Motor neuron (in vitro differentiated cells): ENCODE measurements at regions not wholly inside any gene's neighbourhood (a gene's known extent, or its start where the extent isn't known, plus 50 kb on each side); places are given as distances from the start of the nearest gene placed in this dataset.
"Not testable (repeated sequence)": the region's sequence is repeated elsewhere in the genome, so short reads cannot be mapped to it uniquely, and the experiment has no call there.

Source experiments
- ATAC-seq, 8 experiments: fragments of 200-7000 bp; cut with Tn5 transposase; replicated peaks in 6 of 8; 2 replicates each; pipeline ENCODE4 v1.8.0; 2021; ENCODE audit warnings: mild to moderate bottlenecking in 8 of 8, moderate library complexity in 8 of 8
- H3K27ac ChIP-seq, 2 donors: fragments of 250-450 bp; sonication (Bioruptor Pico); 2 replicates each; pipeline ENCODE4 v1.9.0; 2021; ENCODE audit warnings: antibody characterized with exemption in 2 of 2, mild to moderate bottlenecking in 2 of 2, moderate library complexity in 1 of 2
- H3K4me1 ChIP-seq, 2 donors: fragments of 250-450 bp; sonication (Bioruptor Pico); replicated peaks in 1 of 2; 2 replicates each; pipeline ENCODE4 v1.6.1; 2021; ENCODE audit warnings: antibody characterized with exemption in 2 of 2, mild to moderate bottlenecking in 2 of 2, moderate library complexity in 1 of 2
- H3K4me3 ChIP-seq, 5 donors: fragments of 250-450 bp; sonication (Bioruptor Pico); 2 replicates each; pipeline ENCODE4 v1.9.0; 2021; ENCODE audit warnings: antibody characterized with exemption in 5 of 5, mild to moderate bottlenecking in 5 of 5, moderate library complexity in 4 of 5
- WGBS, 10 experiments: fragments of 450-650 bp; shearing (Covaris generic); methylation state at CpG; one replicate each; pipeline ENCODE4 v1.0.0; 2022; 5-methylcytosine and 5-hydroxymethylcytosine counted together
- in situ Hi-C, 9 experiments: fragments of 400-800 bp; cut with MboI; loops; one replicate each; pipeline ENCODE4 v1.15.0; 2021; ENCODE audit warnings: low sequenced_read_pairs in 9 of 9, low pct_unique_long_range_greater_than_20kb in 2 of 9; ENCODE audit not compliant: unreplicated experiment in 9 of 9

GRCh38 chr13:34722922-34723321, 219.1 kb upstream of the NBEA start:
- no peak overlapping the region for H3K4me3 ChIP-seq
- ATAC-seq = no peak
- H3K27ac ChIP-seq = no peak overlapping the region
- in situ Hi-C loops = no loop called here
- peaks cover 4 to 10% of the 10 kb centered on the region in 2 donors for H3K4me1 ChIP-seq

DNA sequence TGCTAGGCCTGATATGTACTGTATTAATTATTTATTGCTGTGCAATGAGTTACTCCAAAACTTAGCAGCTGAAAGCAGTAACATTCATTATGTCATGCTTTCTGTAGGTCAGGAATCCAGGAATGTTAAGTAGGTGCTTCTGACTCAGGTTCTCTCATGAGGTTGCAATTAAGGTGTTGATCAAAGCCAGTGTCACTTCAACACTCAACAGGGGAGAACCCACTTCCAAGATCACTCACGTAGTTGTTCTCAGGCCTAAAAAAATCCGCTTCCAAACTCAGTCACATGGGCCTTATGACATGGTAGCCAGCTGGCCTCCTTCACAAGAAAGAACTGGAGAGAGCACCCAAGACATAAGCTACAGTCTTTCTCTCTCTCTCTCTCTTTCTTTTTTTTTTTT, 211.1 kb upstream of the NBEA start:
- no peak for ATAC-seq
- 60 to 100% (median 83%) methylated on average over 1 of the region's 2 CpGs; no CpG with 5 or more reads in 6 of the 10 experiments for WGBS, 10 experiments
- H3K27ac ChIP-seq = no peak overlapping the region
- peaks cover 5 to 13% of the 10 kb centered on the region in 2 donors for H3K4me1 ChIP-seq
- H3K4me3 ChIP-seq = no peak overlapping the region
- in situ Hi-C loops = no loop called here

GRCh38 chr13:34731486-34731885, 210.6 kb upstream of the NBEA start:
- WGBS, 10 experiments = 51 to 95% (median 77%) methylated on average over 1 to 3 of the region's 4 CpGs; no CpG with 5 or more reads in 4 of the 10 experiments
- in situ Hi-C loops = no loop called here
- Histone ChIP-seq H3K4me1 (peaks cover 5 to 13% of the 10 kb centered on the region in 2 donors), H3K4me3 (no peak overlapping the region), H3K27ac (no peak overlapping the region)
- no peak for ATAC-seq

- peak in 5 of 8 experiments; percentile 16 to 61 (median 49) for ATAC-seq
- Histone ChIP-seq H3K27ac (no peak overlapping the region), H3K4me1 (peaks cover 15 to 22% of the 10 kb centered on the region in 2 donors), H3K4me3 (no peak overlapping the region)
- WGBS, 10 experiments = 0 to 49% (median 27%) methylated on average over 2 to 3 of the region's 3 CpGs; no CpG with 5 or more reads in 1 of the 10 experiments
- in situ Hi-C loops = no loop called here
Observed at GRCh38 chr13:34733721-34734120, 208.3 kb upstream of the NBEA start.

- Histone ChIP-seq H3K4me3 (no peak overlapping the region), H3K4me1 (peaks cover 15 to 22% of the 10 kb centered on the region in 2 donors), H3K27ac (no peak overlapping the region)
- 60 to 100% (median 90%) methylated on average over 1 of the region's 2 CpGs; no CpG with 5 or more reads in 6 of the 10 experiments for WGBS, 10 experiments
- ATAC-seq = no peak
- in situ Hi-C loops = no loop called here
Observed at GRCh38 chr13:34734932-34735331, 207.1 kb upstream of the NBEA start.

DNA sequence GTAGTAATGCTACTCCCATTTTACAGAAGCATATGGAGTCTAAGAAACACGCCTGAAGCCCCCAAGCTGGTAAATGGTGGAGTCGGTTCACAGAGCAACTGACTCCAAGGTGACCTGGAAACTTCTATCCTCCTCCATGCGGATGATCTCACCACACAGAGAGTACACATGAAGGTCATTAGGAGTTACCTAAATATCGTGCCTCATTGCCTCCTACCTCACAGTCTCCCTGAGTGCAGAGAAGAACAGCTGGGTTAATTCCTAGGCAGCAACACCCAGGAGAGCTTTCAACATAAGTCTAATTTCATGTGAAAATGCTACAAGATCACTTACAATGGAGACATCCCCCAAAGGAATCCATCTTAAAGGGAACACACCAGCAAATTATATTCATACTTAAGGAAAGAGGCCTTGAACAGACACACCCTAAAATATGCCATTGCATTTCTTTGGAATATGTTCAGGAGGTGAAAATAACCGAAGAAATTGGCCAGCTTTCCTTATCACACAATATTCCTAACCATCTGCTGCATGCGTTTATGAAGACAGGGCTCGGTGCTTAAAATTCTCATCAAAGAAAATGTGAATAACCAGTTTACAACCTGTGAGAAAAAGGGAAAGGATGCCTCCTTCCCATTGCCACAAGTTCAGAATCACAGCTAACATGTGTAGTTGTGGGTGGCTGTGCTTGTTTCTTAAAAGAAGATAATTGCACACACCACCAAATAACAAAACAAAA, 203.6 kb upstream of the NBEA start:
- Histone ChIP-seq H3K27ac (no peak overlapping the region), H3K4me1 (peaks cover 12 to 14% of the 10 kb centered on the region in 2 donors), H3K4me3 (no peak overlapping the region)
- peak in 5 of 8 experiments; percentile 50 to 91 (median 60) for ATAC-seq
- in situ Hi-C loops = no loop called here
- WGBS, 10 experiments = 20 to 96% (median 83%) methylated on average over 1 to 5 of the region's 7 CpGs

DNA sequence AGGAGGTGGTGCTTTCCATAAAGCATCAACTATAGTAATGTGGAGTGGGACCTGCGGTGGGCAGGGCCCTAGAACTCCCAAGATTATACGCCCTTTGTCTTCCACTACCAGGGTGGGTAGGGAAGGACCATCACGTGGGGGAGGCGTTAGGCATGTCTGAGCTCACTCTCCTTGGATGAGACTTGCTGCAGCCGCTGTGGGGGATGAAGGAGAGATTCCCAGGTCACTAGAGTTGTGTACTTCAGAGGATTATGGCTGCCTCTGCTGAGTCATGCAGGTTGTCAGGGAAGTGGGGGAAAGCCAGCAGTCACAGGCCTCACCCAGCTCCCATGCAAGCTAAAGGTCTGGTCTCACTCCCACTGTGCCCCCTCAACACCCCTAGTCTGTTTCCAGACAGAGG, 195.0 kb upstream of the NBEA start:
- H3K4me3 ChIP-seq, in situ Hi-C loops, ATAC-seq, H3K27ac ChIP-seq: not testable (repeated sequence)
- 17 to 100% (median 94%) methylated on average over 1 to 5 of the region's 5 CpGs; no CpG with 5 or more reads in 6 of the 10 experiments for WGBS, 10 experiments
- H3K4me1 ChIP-seq = peaks cover 6 to 22% of the 10 kb centered on the region in 2 donors

DNA sequence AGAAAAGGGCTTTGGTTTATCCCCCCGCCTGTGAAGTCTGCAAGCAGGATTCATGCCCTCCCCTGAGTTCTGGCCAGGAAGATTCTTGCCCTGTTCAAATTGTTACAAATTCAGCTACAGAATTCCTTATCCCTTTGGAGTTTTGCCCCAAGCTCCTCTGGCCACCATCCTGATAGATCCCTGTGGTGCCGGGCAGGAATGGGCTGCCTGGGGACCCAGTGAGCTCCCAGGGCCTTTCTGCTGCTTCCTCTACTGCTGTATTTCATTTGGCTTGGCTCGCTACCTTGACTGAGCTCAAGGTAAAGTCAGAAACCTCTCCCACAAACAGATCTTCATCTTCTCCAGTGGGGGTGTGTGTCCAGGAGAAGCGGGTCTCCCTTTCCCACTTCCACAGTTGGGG, 194.6 kb upstream of the NBEA start:
- 40 to 100% (median 95%) methylated on average over 1 to 4 of the region's 4 CpGs; no CpG with 5 or more reads in 3 of the 10 experiments for WGBS, 10 experiments
- H3K27ac ChIP-seq = no peak overlapping the region
- in situ Hi-C loops = no loop called here

GRCh38 chr13:34748073-34748472, 194.0 kb upstream of the NBEA start:
- ATAC-seq = peak in 2 of 8 experiments; percentile 32 to 55
- peaks cover 6 to 23% of the 10 kb centered on the region in 2 donors for H3K4me1 ChIP-seq
- WGBS, 10 experiments = 5 to 100% (median 80%) methylated on average over 1 to 5 of the region's 5 CpGs; no CpG with 5 or more reads in 3 of the 10 experiments
- H3K4me3 ChIP-seq = no peak overlapping the region
- in situ Hi-C loops = no loop called here
- no peak overlapping the region for H3K27ac ChIP-seq

More for the DNA sequence above, 194.6 kb upstream of the NBEA start:
- Histone ChIP-seq H3K4me1 (peaks cover 6 to 23% of the 10 kb centered on the region in 2 donors), H3K4me3 (no peak overlapping the region)
- no peak for ATAC-seq

DNA sequence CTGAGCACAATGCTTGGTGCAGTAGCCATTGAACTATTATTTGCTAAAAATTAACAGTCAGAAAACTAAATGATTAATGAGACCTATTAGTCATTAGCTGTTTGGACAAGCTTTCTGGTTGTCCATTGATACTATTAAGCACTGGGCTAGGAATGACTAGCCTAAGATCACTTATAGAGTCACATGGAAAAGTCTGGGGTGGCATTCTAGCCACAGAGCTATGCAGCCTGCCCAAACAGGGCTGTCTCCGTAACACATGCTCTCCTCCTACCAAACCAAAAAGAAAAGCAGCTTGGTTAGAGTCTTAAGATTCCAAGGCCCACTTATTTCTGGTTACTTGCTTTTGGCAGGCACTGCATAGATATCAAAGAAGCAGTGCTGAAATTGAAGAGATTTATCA, 193.5 kb upstream of the NBEA start:
- Histone ChIP-seq H3K4me1 (peaks cover 6 to 23% of the 10 kb centered on the region in 2 donors), H3K4me3 (no peak overlapping the region), H3K27ac (no peak overlapping the region)
- in situ Hi-C loops = no loop called here
- WGBS, 10 experiments = 50 to 100% (median 83%) methylated on average over 1 of the region's 1 CpG; no CpG with 5 or more reads in 5 of the 10 experiments
- ATAC-seq = no peak

- 75 to 93% (median 89%) methylated on average over 3 to 8 of the region's 8 CpGs; no CpG with 5 or more reads in 1 of the 10 experiments for WGBS, 10 experiments
- peaks cover 6 to 23% of the 10 kb centered on the region in 2 donors for H3K4me1 ChIP-seq
- H3K27ac ChIP-seq = no peak overlapping the region
- in situ Hi-C loops = no loop called here
- H3K4me3 ChIP-seq = no peak overlapping the region
- ATAC-seq = no peak
Observed at GRCh38 chr13:34749046-34749445, 193.0 kb upstream of the NBEA start.

DNA sequence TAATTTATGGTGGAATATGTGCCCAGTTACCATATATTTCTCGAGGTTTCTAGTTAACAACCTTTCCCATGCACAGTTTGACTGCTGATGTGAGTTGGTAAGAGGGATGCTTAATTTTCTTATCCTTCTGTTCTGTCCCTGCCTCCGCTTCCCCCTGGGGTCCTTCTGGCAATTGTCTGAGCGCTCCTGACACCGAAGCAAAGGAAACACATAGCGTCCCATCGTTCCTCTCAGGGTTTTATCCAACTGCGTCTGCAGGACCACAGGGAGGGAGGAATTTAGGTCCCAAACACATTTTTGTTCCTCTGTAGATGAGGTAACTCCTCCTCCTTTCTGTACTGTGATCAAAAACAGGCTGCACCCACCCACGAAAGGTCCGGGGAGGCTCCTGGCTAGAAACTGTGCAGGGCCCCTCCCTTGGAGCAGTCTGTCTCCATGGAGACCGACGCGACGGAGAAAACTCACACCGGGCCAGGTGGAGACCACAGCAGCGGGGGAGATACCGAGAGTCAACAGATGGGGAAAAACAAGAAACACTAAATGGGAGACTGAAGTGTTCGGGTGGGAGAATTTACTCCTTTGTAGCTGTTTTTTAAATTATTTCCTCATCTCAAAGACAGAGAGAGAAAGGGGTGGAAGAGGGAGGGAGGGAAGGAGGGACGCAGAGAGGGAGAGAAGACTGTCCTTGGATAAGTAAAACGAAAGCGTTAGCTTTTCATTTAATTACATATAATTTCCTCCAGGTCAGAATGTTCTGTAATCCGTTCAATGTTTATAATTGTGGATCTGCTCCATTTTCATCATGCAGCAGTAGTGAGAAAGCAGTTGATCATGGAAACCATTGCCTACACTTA, 191.8 kb upstream of the NBEA start:
- H3K4me1 ChIP-seq = peaks cover 6 to 23% of the 10 kb centered on the region in 2 donors
- peak overlapping the region in 1 of 5 donors; percentile 27 for H3K4me3 ChIP-seq
- peak in 7 of 8 experiments; percentile 67 to 99 (median 74) for ATAC-seq
- no peak overlapping the region for H3K27ac ChIP-seq
- in situ Hi-C loops = no loop called here
- WGBS, 10 experiments = 8 to 73% (median 32%) methylated on average over 1 to 14 of the region's 21 CpGs

DNA sequence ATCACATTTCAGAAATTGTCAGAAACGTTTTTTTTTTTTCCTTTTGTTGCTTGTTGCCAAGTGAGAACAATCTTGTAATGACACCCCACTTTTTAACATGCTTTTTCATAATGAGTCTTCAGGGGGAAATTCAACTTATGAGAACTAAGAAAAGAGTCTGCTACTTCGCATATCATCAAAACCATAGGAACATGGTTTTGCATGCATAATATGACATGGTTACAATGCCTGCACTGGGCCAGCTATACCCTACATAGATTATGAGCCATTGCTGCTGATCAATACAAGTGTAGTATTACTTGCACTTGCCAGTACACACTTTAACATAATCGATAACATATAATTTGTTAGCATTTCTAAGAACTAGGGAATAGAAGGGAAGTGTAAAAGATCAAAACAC, 191.0 kb upstream of the NBEA start:
- in situ Hi-C loops = no loop called here
- ATAC-seq = no peak
- WGBS, 10 experiments = 46 to 100% (median 58%) methylated on average over 1 to 3 of the region's 3 CpGs
- Histone ChIP-seq H3K27ac (no peak overlapping the region), H3K4me3 (no peak overlapping the region), H3K4me1 (peaks cover 6 to 23% of the 10 kb centered on the region in 2 donors)
